Upper lobe of left lung (tissue), 6 donors: ENCODE measurements at regions not wholly inside any gene's neighbourhood (a gene's known extent, or its start where the extent isn't known, plus 50 kb on each side); places are given as distances from the start of the nearest gene placed in this dataset.

Experiments
- ATAC-seq, 2 donors: fragments of 200-7000 bp; cut with Tn5 transposase; one replicate each; pipeline ENCODE4 v1.9.1; 2022; ENCODE audit warnings: mild to moderate bottlenecking in 2 of 2, moderate library complexity in 2 of 2; ENCODE audit not compliant: low FRiP score in 2 of 2
- DNase-seq, 2 donors: peaks; one replicate each; pipeline ENCODE4 v3.0.0-alpha.2; 2019 to 2020
- H3K27ac ChIP-seq, 4 donors: fragments of 200-600 bp; sonication (generic); one replicate each; pipeline ENCODE4 v1.5.1; 2016 to 2019
- H3K27me3 ChIP-seq, 4 donors: fragments of 200-600 bp; sonication (generic); one replicate each; pipeline ENCODE4 v1.5.1; 2017 to 2019
- H3K36me3 ChIP-seq, 4 donors: fragments of 200-600 bp; sonication (generic); one replicate each; pipeline ENCODE4 v1.5.1; 2016 to 2019
- H3K4me1 ChIP-seq, 4 donors: fragments of 200-600 bp; sonication (generic); one replicate each; pipeline ENCODE4 v1.5.1; 2018 to 2019
- H3K4me3 ChIP-seq, 4 donors: fragments of 200-600 bp; sonication (generic); one replicate each; pipeline ENCODE4 v1.5.1; 2017 to 2019; ENCODE audit warnings: mild to moderate bottlenecking in 2 of 4, moderate library complexity in 1 of 4
- H3K9me3 ChIP-seq, 4 donors: fragments of 200-600 bp; sonication (generic); one replicate each; pipeline ENCODE4 v1.5.1; 2018 to 2019
- EP300 ChIP-seq, 4 donors: sonication (generic); formaldehyde crosslinking; IDR thresholded peaks; one replicate each; pipeline ENCODE4 v1.5.1; 2017; ENCODE audit warnings: antibody characterized with exemption in 4 of 4, control low read depth in 2 of 4
- POLR2A ChIP-seq, 4 donors: fragments of 450-650 bp; IDR thresholded peaks; one replicate each; pipeline ENCODE4 v1.5.1; 2016 to 2017; ENCODE audit warnings: antibody characterized with exemption in 4 of 4, mild to moderate bottlenecking in 2 of 4
- POLR2AphosphoS5 ChIP-seq, 2 donors: sonication (generic); formaldehyde crosslinking; IDR thresholded peaks; one replicate each; pipeline ENCODE4 v1.5.1; 2017; ENCODE audit warnings: antibody characterized with exemption in 2 of 2
- WGBS, 2 donors: methylation state at CpG; one replicate each; pipeline ENCODE4 v1.1.5; 2017 to 2018; 5-methylcytosine and 5-hydroxymethylcytosine counted together
- TF ChIP-seq, protein P1 (sequence below), 6 experiments: fragments of 450-650 bp in 4 of 6; fragments of 200-600 bp in 2 of 6; sonication (generic) in 2 of 6; IDR thresholded peaks; one replicate each; pipeline ENCODE4 v1.5.1; 2016 to 2019; ENCODE audit warnings: antibody characterized with exemption in 6 of 6
- donor health status: DM: no; HTN: no; CAD: no; lungs with moderate emphysema.
- donor health status: DM: no; HTN: yes; CAD: no; lungs with severe emphysema.

DNA sequence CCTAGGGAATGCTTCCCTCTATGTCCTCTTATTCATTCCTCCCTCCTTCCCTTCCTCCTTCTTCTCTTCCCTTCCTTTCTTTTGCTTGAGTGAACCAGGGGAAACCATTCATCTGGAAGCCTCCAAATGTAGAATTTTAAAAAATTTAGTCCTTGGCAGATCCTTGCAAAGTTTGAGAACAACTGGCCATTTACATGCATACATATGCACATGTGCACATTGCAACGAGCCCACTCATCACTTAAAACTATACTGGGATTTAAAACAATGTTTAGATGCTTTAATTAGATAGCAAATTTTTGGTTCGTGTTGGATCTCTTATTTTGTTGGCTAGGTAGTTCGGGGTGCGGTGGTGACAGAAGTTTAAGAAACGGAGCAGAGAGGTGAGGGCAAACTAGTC lies 68.0 kb upstream of the HMGA2 start:
- H3K4me1 ChIP-seq: no peaks in the 10 kb centered on the region
- 87 to 88% methylated on average over 5 of the region's 5 CpGs for WGBS, 2 donors
- H3K27ac ChIP-seq: no peak overlapping the region
- H3K36me3 ChIP-seq: no peaks in the 10 kb centered on the region
- no peak overlapping the region for H3K4me3 ChIP-seq
- DNase-seq: no peak
- H3K27me3 ChIP-seq: no peaks in the 10 kb centered on the region
- no peaks in the 10 kb centered on the region for H3K9me3 ChIP-seq
- TF ChIP-seq POLR2AphosphoS5 (IDR thresholded peaks at IDR 0.05) (no peak), EP300 (IDR thresholded peaks at IDR 0.05) (no peak), POLR2A (IDR thresholded peaks at IDR 0.05) (no peak)
- TF ChIP-seq, protein P1, sequence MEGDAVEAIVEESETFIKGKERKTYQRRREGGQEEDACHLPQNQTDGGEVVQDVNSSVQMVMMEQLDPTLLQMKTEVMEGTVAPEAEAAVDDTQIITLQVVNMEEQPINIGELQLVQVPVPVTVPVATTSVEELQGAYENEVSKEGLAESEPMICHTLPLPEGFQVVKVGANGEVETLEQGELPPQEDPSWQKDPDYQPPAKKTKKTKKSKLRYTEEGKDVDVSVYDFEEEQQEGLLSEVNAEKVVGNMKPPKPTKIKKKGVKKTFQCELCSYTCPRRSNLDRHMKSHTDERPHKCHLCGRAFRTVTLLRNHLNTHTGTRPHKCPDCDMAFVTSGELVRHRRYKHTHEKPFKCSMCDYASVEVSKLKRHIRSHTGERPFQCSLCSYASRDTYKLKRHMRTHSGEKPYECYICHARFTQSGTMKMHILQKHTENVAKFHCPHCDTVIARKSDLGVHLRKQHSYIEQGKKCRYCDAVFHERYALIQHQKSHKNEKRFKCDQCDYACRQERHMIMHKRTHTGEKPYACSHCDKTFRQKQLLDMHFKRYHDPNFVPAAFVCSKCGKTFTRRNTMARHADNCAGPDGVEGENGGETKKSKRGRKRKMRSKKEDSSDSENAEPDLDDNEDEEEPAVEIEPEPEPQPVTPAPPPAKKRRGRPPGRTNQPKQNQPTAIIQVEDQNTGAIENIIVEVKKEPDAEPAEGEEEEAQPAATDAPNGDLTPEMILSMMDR (IDR thresholded peaks at IDR 0.05): no peak
- no peak for ATAC-seq

GRCh38 chr12:65756956-65757511 lies 67.2 kb upstream of the HMGA2 start:
- WGBS, 2 donors: 35 to 80% methylated on average over 2 of the region's 2 CpGs
- Histone ChIP-seq H3K27me3 (no peaks in the 10 kb centered on the region), H3K36me3 (no peaks in the 10 kb centered on the region), H3K9me3 (no peaks in the 10 kb centered on the region), H3K27ac (no peak overlapping the region), H3K4me1 (no peaks in the 10 kb centered on the region), H3K4me3 (no peak overlapping the region)
- DNase-seq (no peak), ATAC-seq (no peak)
- TF ChIP-seq POLR2AphosphoS5 (IDR thresholded peaks at IDR 0.05) (no peak), EP300 (IDR thresholded peaks at IDR 0.05) (no peak), POLR2A (IDR thresholded peaks at IDR 0.05) (no peak)
- TF ChIP-seq, protein P1 (IDR thresholded peaks at IDR 0.05): no peak

DNA sequence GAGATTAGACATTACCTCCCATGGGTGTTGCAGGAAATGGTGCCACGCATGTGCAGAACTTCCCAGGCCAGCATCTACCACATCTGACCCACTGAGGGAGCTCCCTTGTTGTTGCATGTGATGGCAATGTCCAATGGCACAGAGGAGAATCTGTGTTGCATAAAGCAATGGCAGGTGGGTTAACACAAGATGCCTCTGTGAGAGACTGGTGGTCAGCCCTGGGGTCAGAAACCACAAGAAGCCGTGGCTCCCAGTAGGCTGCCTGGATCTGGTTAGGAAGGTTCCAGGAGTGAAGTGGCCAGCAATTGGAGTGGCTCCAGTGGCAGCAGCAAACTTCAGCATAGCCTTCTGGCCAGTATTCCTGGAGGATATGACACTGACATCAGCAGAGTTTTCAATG lies 65.9 kb upstream of the HMGA2 start:
- Histone ChIP-seq H3K27me3 (no peaks in the 10 kb centered on the region), H3K4me1 (no peaks in the 10 kb centered on the region), H3K9me3 (no peaks in the 10 kb centered on the region), H3K27ac (no peak overlapping the region), H3K36me3 (no peaks in the 10 kb centered on the region), H3K4me3 (no peak overlapping the region)
- DNase-seq: no peak
- TF ChIP-seq, protein P1 (IDR thresholded peaks at IDR 0.05): no peak
- TF ChIP-seq POLR2AphosphoS5 (IDR thresholded peaks at IDR 0.05) (no peak), EP300 (IDR thresholded peaks at IDR 0.05) (no peak), POLR2A (IDR thresholded peaks at IDR 0.05) (no peak)
- no peak for ATAC-seq
- WGBS, 2 donors: 86 to 94% methylated on average over 2 of the region's 2 CpGs

DNA sequence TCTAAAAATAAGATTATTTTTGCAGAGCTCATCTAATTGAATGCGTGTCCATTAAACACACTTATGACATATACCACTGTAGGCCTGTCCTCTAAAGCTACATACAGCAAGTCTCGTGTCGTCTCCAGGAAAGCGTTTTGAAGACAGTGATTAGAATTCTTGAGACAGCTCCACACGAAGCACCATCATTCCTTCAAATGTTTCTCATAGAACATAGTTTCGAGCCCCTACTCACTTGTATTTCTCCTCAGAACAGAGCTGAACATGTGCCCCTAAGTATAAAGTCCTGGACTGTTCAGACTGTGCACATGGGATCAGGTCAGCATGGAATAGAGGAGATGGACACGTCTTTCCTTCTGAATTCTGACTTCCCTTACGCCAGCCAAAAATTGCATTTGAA lies 64.5 kb upstream of the HMGA2 start:
- TF ChIP-seq EP300 (IDR thresholded peaks at IDR 0.05) (no peak), POLR2AphosphoS5 (IDR thresholded peaks at IDR 0.05) (no peak), POLR2A (IDR thresholded peaks at IDR 0.05) (no peak)
- TF ChIP-seq, protein P1 (IDR thresholded peaks at IDR 0.05): no peak
- 92 to 93% methylated on average over 8 of the region's 8 CpGs for WGBS, 2 donors
- H3K4me1 ChIP-seq: no peaks in the 10 kb centered on the region
- no peaks in the 10 kb centered on the region for H3K27me3 ChIP-seq
- H3K27ac ChIP-seq: no peak overlapping the region
- no peaks in the 10 kb centered on the region for H3K36me3 ChIP-seq
- ATAC-seq (no peak), DNase-seq (no peak)
- no peaks in the 10 kb centered on the region for H3K9me3 ChIP-seq
- no peak overlapping the region for H3K4me3 ChIP-seq

DNA sequence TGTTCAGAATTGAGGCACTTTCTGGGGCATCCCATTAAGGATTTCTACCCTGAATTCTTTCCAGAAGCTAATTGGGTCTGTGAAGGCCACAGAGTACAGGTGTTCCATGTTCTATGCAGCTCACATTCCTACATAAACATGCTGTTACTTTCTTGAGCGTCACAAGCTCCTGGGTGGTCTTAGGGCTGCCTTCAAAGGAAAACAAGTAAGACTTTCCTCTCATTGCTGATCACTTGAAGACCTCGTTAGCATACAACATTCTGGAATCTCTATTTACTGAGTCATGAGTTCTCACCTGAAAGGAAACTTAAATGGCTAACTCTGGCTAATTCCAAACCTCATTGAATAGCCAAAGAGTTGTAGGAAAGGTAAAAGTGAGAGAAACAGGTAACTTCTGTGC lies 63.0 kb upstream of the HMGA2 start:
- no peak for TF ChIP-seq POLR2AphosphoS5 (IDR thresholded peaks at IDR 0.05)
- TF ChIP-seq EP300 (IDR thresholded peaks at IDR 0.05): no peak
- no peak for TF ChIP-seq POLR2A (IDR thresholded peaks at IDR 0.05)
- TF ChIP-seq, protein P1 (IDR thresholded peaks at IDR 0.05): no peak
- no peaks in the 10 kb centered on the region for H3K27me3 ChIP-seq
- DNase-seq (no peak), ATAC-seq (no peak)
- H3K4me1 ChIP-seq: no peaks in the 10 kb centered on the region
- no peak overlapping the region for H3K27ac ChIP-seq
- no peaks in the 10 kb centered on the region for H3K36me3 ChIP-seq
- no peak overlapping the region for H3K4me3 ChIP-seq
- 66 to 78% methylated on average over 2 of the region's 2 CpGs for WGBS, 2 donors
- no peaks in the 10 kb centered on the region for H3K9me3 ChIP-seq
